A549 (cell line): ENCODE measurements at regions not wholly inside any gene's neighbourhood (a gene's known extent, or its start where the extent isn't known, plus 50 kb on each side); places are given as distances from the start of the nearest gene placed in this dataset.
A peak's percentile ranks its signal among the peaks of the same experiment; 100 is the strongest.

Experiments
- ATAC-seq, 2 experiments: fragments of 200-7000 bp in 1 of 2; fragments of >200 bp in 1 of 2; cut with Nextera tagmentation in 1 of 2; cut with Tn5 transposase in 1 of 2; 3 replicates each; pipeline versions ENCODE4 v1.8.0 to v1.9.1; 2018 to 2020; ENCODE audit warnings: mild to moderate bottlenecking in 1 of 2, moderate library complexity in 1 of 2
- CTCF ChIA-PET: fragments of 300-600 bp; sonication (Branson Sonifier 250); formaldehyde crosslinking; extraction: SDS; loops from one replicate; lab custom pipeline; 2021; ENCODE audit warnings: antibody characterized with exemption, inconsistent platforms; lab: Yijun Ruan, JAX
- POLR2A ChIA-PET: fragments of 350-600 bp; formaldehyde crosslinking; extraction: SDS; loops from one replicate; lab custom pipeline; 2021; ENCODE audit warnings: antibody characterized with exemption, inconsistent platforms; lab: Yijun Ruan, JAX
- DNase-seq, 2 experiments: peaks; one replicate each; pipeline versions ENCODE4 v3.0.0 to v3.0.0-alpha.2; 2011 to 2016; ENCODE audit warnings: low read depth in 1 of 2, low spot score in 1 of 2
- FAIRE-seq: peaks from 2 replicates; lab custom pipeline; 2011; peaks lifted over from hg19 to GRCh38; lab: Jason Lieb, UNC
- H3K27ac ChIP-seq, 2 experiments: fragments of >200 bp; sonication (Bioruptor Twin); formaldehyde crosslinking; 3 replicates each; pipeline ENCODE4 v1.5.1; 2016 to 2017
- H3K4me1 ChIP-seq: fragments of >200 bp; sonication (Bioruptor Twin); formaldehyde crosslinking; 3 replicates; pipeline ENCODE4 v1.6.1; 2016
- H3K4me2 ChIP-seq: fragments of >200 bp; sonication (Bioruptor Twin); formaldehyde crosslinking; 3 replicates; pipeline ENCODE4 v1.6.1; 2016
- H3K4me3 ChIP-seq: fragments of >200 bp; sonication (Bioruptor Twin); formaldehyde crosslinking; 3 replicates; pipeline ENCODE4 v1.5.1; 2016
- H3K9me3 ChIP-seq: fragments of >200 bp; sonication (Bioruptor Twin); formaldehyde crosslinking; 3 replicates; pipeline ENCODE4 v1.6.1; 2016
- CBX8 ChIP-seq: fragments of 200-600 bp; sonication (generic); IDR thresholded peaks from 2 replicates; pipeline ENCODE4 v1.6.1; 2016
- CEBPB ChIP-seq, 2 experiments: fragments of >200 bp in 1 of 2; sonication (Bioruptor Twin) in 1 of 2; formaldehyde crosslinking in 1 of 2; IDR thresholded peaks; 2 replicates each; pipeline ENCODE4 v1.6.1; 2012 to 2016
- CHD2 ChIP-seq: fragments of 150-350 bp; IDR thresholded peaks from 2 replicates; pipeline ENCODE4 v1.6.1; 2014; ENCODE audit warnings: low read length; ENCODE audit not compliant: partially characterized antibody
- CTCF ChIP-seq: fragments of >200 bp; sonication (Bioruptor Twin); formaldehyde crosslinking; IDR thresholded peaks from 3 replicates; pipeline ENCODE4 v1.5.1; 2016
- EHF ChIP-seq: fragments of 250-450 bp; sonication (Bioruptor Pico); IDR thresholded peaks from 2 replicates; pipeline ENCODE4 v1.5.0; 2020; ENCODE audit warnings: mild to moderate bottlenecking
- EP300 ChIP-seq, 2 experiments: fragments of >200 bp; sonication (Bioruptor Twin); formaldehyde crosslinking; IDR thresholded peaks; 2 replicates in 1 of 2; 3 replicates in 1 of 2; pipeline ENCODE4 v1.6.1; 2016 to 2017
- FOSB ChIP-seq: fragments of 250-450 bp; sonication (Bioruptor Pico); IDR thresholded peaks from 2 replicates; pipeline ENCODE4 v1.5.0; 2020; ENCODE audit warnings: mild to moderate bottlenecking, moderate library complexity
- FOSL2 ChIP-seq, 2 experiments: fragments of 450-650 bp in 1 of 2; fragments of >200 bp in 1 of 2; sonication (Bioruptor Twin) in 1 of 2; formaldehyde crosslinking; IDR thresholded peaks; 2 replicates each; pipeline versions ENCODE4 v1.5.0 to v1.6.1; 2016 to 2020; ENCODE audit warnings: mild to moderate bottlenecking in 1 of 2, moderate library complexity in 1 of 2
- FOXS1 ChIP-seq: fragments of 250-450 bp; sonication (Bioruptor Pico); IDR thresholded peaks from 2 replicates; pipeline ENCODE4 v1.5.0; 2020; ENCODE audit warnings: mild to moderate bottlenecking, moderate library complexity
- HDAC2 ChIP-seq: fragments of 200-600 bp; sonication (generic); IDR thresholded peaks from 2 replicates; pipeline ENCODE4 v1.6.1; 2016
- HEYL ChIP-seq: fragments of 250-450 bp; sonication (Bioruptor Pico); IDR thresholded peaks from 2 replicates; pipeline ENCODE4 v1.8.0; 2021; ENCODE audit warnings: mild to moderate bottlenecking, moderate library complexity
- HMGXB4 ChIP-seq: fragments of 250-450 bp; sonication (Bioruptor Pico); IDR thresholded peaks from 2 replicates; pipeline ENCODE4 v1.5.0; 2021; ENCODE audit warnings: mild to moderate bottlenecking, moderate library complexity, borderline replicate concordance
- HOXB5 ChIP-seq: fragments of 250-450 bp; sonication (Bioruptor Pico); IDR thresholded peaks from 2 replicates; pipeline ENCODE4 v1.5.0; 2020; ENCODE audit warnings: mild to moderate bottlenecking, moderate library complexity
- JUNB ChIP-seq: fragments of >200 bp; sonication (Bioruptor Twin); formaldehyde crosslinking; IDR thresholded peaks from 2 replicates; pipeline ENCODE4 v1.6.1; 2016
- MAFK ChIP-seq: fragments of 450-650 bp; IDR thresholded peaks from 2 replicates; pipeline ENCODE4 v1.6.1; 2014; ENCODE audit not compliant: partially characterized antibody
- MAX ChIP-seq: IDR thresholded peaks from 2 replicates; pipeline ENCODE4 v1.6.1; 2012
- MYC ChIP-seq: IDR thresholded peaks from 2 replicates; pipeline ENCODE4 v1.6.1; 2012; ENCODE audit warnings: mild to moderate bottlenecking, inconsistent platforms, low read length, improper control_type of control experiment, borderline replicate concordance
- NFE2L2 ChIP-seq: fragments of 150-350 bp; conservative IDR thresholded peaks from 2 replicates; pipeline ENCODE4 v1.6.1; 2014; ENCODE audit warnings: low read length
- PHF8 ChIP-seq: fragments of 200-600 bp; sonication (generic); IDR thresholded peaks from 2 replicates; pipeline ENCODE4 v1.6.1; 2016; ENCODE audit warnings: low read depth, mild to moderate bottlenecking, antibody characterized with exemption, moderate library complexity, borderline replicate concordance
- POLR2AphosphoS2 ChIP-seq: conservative IDR thresholded peaks from 2 replicates; pipeline ENCODE4 v1.6.1; 2012; ENCODE audit warnings: low read length, improper control_type of control experiment, inconsistent platforms
- RAD21 ChIP-seq, 2 experiments: fragments of >200 bp in 1 of 2; sonication (Bioruptor Twin) in 1 of 2; formaldehyde crosslinking in 1 of 2; IDR thresholded peaks in 1 of 2; conservative IDR thresholded peaks in 1 of 2; 2 replicates in 1 of 2; 3 replicates in 1 of 2; pipeline ENCODE4 v1.6.1; 2012 to 2018; ENCODE audit warnings: inconsistent platforms in 1 of 2
- RARB ChIP-seq: fragments of 250-450 bp; sonication (Bioruptor Pico); IDR thresholded peaks from 2 replicates; pipeline ENCODE4 v1.8.0; 2021; ENCODE audit warnings: mild to moderate bottlenecking, moderate library complexity
- RFX5 ChIP-seq: fragments of 450-650 bp; IDR thresholded peaks from 2 replicates; pipeline ENCODE4 v1.7.1; 2014; ENCODE audit warnings: antibody characterized with exemption, mild to moderate bottlenecking, moderate library complexity
- SMC3 ChIP-seq: fragments of >200 bp; sonication (Bioruptor Twin); formaldehyde crosslinking; IDR thresholded peaks from 3 replicates; pipeline ENCODE4 v1.6.1; 2018; ENCODE audit warnings: inconsistent platforms
- TFCP2L1 ChIP-seq: fragments of 250-450 bp; sonication (Bioruptor Pico); IDR thresholded peaks from 2 replicates; pipeline ENCODE4 v1.5.0; 2021; ENCODE audit warnings: mild to moderate bottlenecking
- ZFP36 ChIP-seq: fragments of 450-650 bp; IDR thresholded peaks from 2 replicates; pipeline ENCODE4 v1.6.1; 2014; ENCODE audit warnings: borderline replicate concordance; ENCODE audit not compliant: partially characterized antibody
- ZNF302 ChIP-seq: fragments of 250-450 bp; sonication (Bioruptor Pico); IDR thresholded peaks from 2 replicates; pipeline ENCODE4 v1.9.0; 2021; ENCODE audit warnings: inconsistent platforms, mild to moderate bottlenecking, moderate library complexity
- WGBS: methylation state at CpG from one replicate; pipeline ENCODE4 v1.1.6; 2017; ENCODE audit errors: missing lambda C conversion rate; 5-methylcytosine and 5-hydroxymethylcytosine counted together
- TF ChIP-seq, protein P1 (sequence below): fragments of 150-350 bp; IDR thresholded peaks from 2 replicates; pipeline ENCODE4 v1.6.1; 2014; ENCODE audit warnings: low read depth, mild to moderate bottlenecking, low read length

- no peaks in the 10 kb centered on the region for H3K4me1 ChIP-seq
- no peak overlapping the region for H3K27ac ChIP-seq
- no peak for ATAC-seq
- no peak for TF ChIP-seq HMGXB4 (CRISPR knock-in tag)
- no peak for TF ChIP-seq RAD21 (conservative IDR thresholded peaks at IDR 0.05 in 1 of 2, IDR thresholded peaks at IDR 0.05 in 1 of 2)
- no peak for TF ChIP-seq CEBPB (IDR thresholded peaks at IDR 0.05)
- no peak for TF ChIP-seq FOXS1 (CRISPR knock-in tag)
- no peak for TF ChIP-seq POLR2AphosphoS2
- TF ChIP-seq, protein P1, sequence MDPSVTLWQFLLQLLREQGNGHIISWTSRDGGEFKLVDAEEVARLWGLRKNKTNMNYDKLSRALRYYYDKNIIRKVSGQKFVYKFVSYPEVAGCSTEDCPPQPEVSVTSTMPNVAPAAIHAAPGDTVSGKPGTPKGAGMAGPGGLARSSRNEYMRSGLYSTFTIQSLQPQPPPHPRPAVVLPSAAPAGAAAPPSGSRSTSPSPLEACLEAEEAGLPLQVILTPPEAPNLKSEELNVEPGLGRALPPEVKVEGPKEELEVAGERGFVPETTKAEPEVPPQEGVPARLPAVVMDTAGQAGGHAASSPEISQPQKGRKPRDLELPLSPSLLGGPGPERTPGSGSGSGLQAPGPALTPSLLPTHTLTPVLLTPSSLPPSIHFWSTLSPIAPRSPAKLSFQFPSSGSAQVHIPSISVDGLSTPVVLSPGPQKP: no peak
- no peak for TF ChIP-seq RFX5
- TF ChIP-seq TFCP2L1: no peak
- no peak for TF ChIP-seq RARB (CRISPR knock-in tag)
- TF ChIP-seq NFE2L2: no peak
- TF ChIP-seq HOXB5 (CRISPR knock-in tag): no peak
- no peak for DNase-seq
- no peak for FAIRE-seq
- H3K4me3 ChIP-seq: no peak overlapping the region
- CTCF ChIA-PET: interaction anchor here (1.2 to 3.2 kb wide), 7 partner anchors 10 to 693 kb away, joined by 3 to 23 read pairs (median 11); no protein-coding TSS in a partner anchor
- POLR2A ChIA-PET: no interaction called here
- 89% methylated on average over 3 of the region's 3 CpGs for WGBS
- peaks cover 4% of the 10 kb centered on the region; the same call in 1 of the 3 replicates for H3K9me3 ChIP-seq
- no peak overlapping the region for H3K4me2 ChIP-seq
Observed at GRCh38 chr3:107929088-107929487, 161.7 kb downstream of the CD47 start.

DNA sequence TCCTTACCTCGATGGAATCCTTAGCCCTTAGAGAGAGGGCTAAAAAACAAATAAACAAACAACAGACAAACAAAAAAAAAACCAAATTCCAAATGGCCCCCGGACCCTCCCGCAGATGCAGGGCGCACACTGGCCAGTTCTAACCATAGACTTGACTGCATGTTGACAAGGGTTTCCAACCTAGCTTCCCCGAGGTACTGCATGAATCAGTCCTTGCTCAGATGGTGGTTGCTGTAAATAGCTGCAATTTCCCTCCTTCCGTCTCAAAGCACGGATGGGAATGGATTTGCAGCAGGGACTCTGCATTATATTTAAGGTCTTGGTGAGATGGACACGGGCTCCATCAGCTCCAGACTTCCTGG, 162.8 kb downstream of the CD47 start:
- 4% methylated on average over 8 of the region's 8 CpGs for WGBS
- no peak for FAIRE-seq
- Histone ChIP-seq H3K4me3 (peak overlapping the region; percentile 61), H3K4me1 (no peaks in the 10 kb centered on the region), H3K27ac (peak overlapping the region; percentile 41 to 58; a peak in 5 of 6 replicates), H3K4me2 (peak overlapping the region; percentile 93), H3K9me3 (no peaks in the 10 kb centered on the region; the same call in 2 of the 3 replicates)
- peak; percentile 18 to 26 for DNase-seq
- ATAC-seq: peak; percentile 67 to 75
- ChIA-PET CTCF (interaction anchor here (0.6 to 3.2 kb wide), 63 partner anchors 8 to 1898 kb away, joined by 3 to 23 read pairs (median 4); no protein-coding TSS in a partner anchor), POLR2A (no interaction called here)
- TF ChIP-seq FOSB (CRISPR knock-in tag): no peak
- peak; percentile 82; the same call in 1 of the 2 replicates for TF ChIP-seq CBX8
- TF ChIP-seq, all 56 proteins: peak for 1

- no peak for FAIRE-seq
- no peaks in the 10 kb centered on the region for H3K4me1 ChIP-seq
- peak; percentile 62 to 82 for DNase-seq
- 8% methylated on average over 48 of the region's 55 CpGs for WGBS
- peak; percentile 99 for ATAC-seq
- H3K4me3 ChIP-seq: peak overlapping the region; percentile 61
- POLR2A ChIA-PET: no interaction called here
- CTCF ChIA-PET: interaction anchor here (0.6 to 3.2 kb wide), 68 partner anchors 8 to 1899 kb away, joined by 3 to 23 read pairs (median 4); no protein-coding TSS in a partner anchor
- H3K9me3 ChIP-seq: no peaks in the 10 kb centered on the region
- H3K27ac ChIP-seq: peak overlapping the region; percentile 41 to 58; a peak in 5 of 6 replicates
- peak overlapping the region; percentile 93 for H3K4me2 ChIP-seq
- TF ChIP-seq FOSL2 (IDR thresholded peaks at IDR 0.05) (no peak), FOSL2 (CRISPR knock-in tag; IDR thresholded peaks at IDR 0.05) (no peak), CHD2 (no peak), SMC3 (peak; percentile 94), EHF (CRISPR knock-in tag) (no peak), FOXS1 (CRISPR knock-in tag) (no peak), ZNF302 (CRISPR knock-in tag) (no peak), EP300 (IDR thresholded peaks at IDR 0.05) (no peak), RFX5 (no peak), MAX (peak; percentile 83), HDAC2 (no peak), PHF8 (no peak), JUNB (no peak), MAFK (no peak), RAD21 (conservative IDR thresholded peaks at IDR 0.05 in 1 of 2, IDR thresholded peaks at IDR 0.05 in 1 of 2) (peak; percentile 63 to 79), MYC (no peak), ZFP36 (no peak), CTCF (peak; percentile 90), HEYL (no peak)
Observed at GRCh38 chr3:107927361-107928083, 163.3 kb downstream of the CD47 start.
